ENCODE measurements at regions not wholly inside any gene's neighbourhood (a gene's known extent, or its start where the extent isn't known, plus 50 kb on each side); places are given as distances from the start of the nearest gene placed in this dataset.

DNA sequence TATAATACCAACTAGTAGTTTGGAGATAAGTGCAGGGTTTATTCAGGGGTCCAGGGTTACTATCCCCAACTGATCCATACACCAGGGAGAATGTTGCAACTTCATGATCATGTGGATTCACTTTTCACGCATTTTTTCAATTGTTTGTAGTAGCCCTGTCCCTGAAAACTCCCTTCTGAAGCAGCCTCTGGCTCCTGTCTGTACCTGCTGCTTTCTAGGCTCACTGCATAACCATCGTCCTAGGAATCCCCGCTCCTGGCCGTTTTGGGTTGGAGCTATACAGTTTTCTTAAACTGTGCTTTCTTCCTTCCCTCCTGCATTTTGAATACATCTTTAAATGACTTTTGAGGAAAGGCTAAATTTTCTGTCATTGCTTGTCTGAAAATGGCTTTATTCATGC, 154.1 kb downstream of the SDHAF3 start:
- Histone ChIP-seq H3K9ac (ENCODE audit: insufficient read depth, low read length, poor library complexity, severe bottlenecking) (no peak overlapping the region), H3K9me3 (replicated peaks in 1 of 2; ENCODE audit: control insufficient read depth in 1 of 2, insufficient read depth in 1 of 2, low read length in 2 of 2) (no peaks in the 10 kb centered on the region), H3K4me1 (ENCODE audit: control insufficient read depth in 1 of 2, insufficient read depth in 2 of 2, low read length in 2 of 2) (no peaks in the 10 kb centered on the region), H4K20me1 (ENCODE audit: insufficient read depth, low read length) (no peaks in the 10 kb centered on the region), H3K36me3 (replicated peaks in 1 of 2; ENCODE audit: control insufficient read depth in 1 of 2, insufficient read depth in 2 of 2, low read length in 2 of 2) (no peaks in the 10 kb centered on the region), H2AFZ (ENCODE audit: insufficient read depth, low read depth, low read length, poor library complexity, severe bottlenecking) (no peak overlapping the region), H3K79me2 (ENCODE audit: insufficient read depth, low read length) (no peaks in the 10 kb centered on the region), H3K4me3 (replicated peaks in 1 of 3; ENCODE audit: low read depth in 2 of 3, low read length in 3 of 3) (no peak overlapping the region), H3K4me2 (replicated peaks; ENCODE audit: extremely low read depth, low read length, poor library complexity, severe bottlenecking) (no peak overlapping the region), H3K27ac (ENCODE audit: low read depth in 1 of 2, low read length in 2 of 2) (no peak overlapping the region), H3K27me3 (ENCODE audit: control insufficient read depth in 2 of 2, insufficient read depth in 2 of 2, low read length in 2 of 2) (no peaks in the 10 kb centered on the region)
- no peak for DNase-seq
- no peaks in the 10 kb centered on the region for H3K36me3 Mint-ChIP-seq
- H3K9me3 Mint-ChIP-seq: peaks cover 0 to 21% (median 5%) of the 10 kb centered on the region in 7 donors
- TF ChIP-seq CTCF (IDR thresholded peaks at IDR 0.05): no peak
- WGBS (ENCODE audit: insufficient coverage): 92% methylated on average over 1 of the region's 4 CpGs
- no peaks in the 10 kb centered on the region for H3K4me1 Mint-ChIP-seq
- no peak overlapping the region for H3K27ac Mint-ChIP-seq
- H3K4me3 Mint-ChIP-seq: no peak overlapping the region
- intact Hi-C loops (cut with micrococcal nuclease): no loop called here
- H3K27me3 Mint-ChIP-seq (ENCODE audit: low read depth in 3 of 3): peaks cover 0 to 3% (median 0%) of the 10 kb centered on the region in 3 donors

DNA sequence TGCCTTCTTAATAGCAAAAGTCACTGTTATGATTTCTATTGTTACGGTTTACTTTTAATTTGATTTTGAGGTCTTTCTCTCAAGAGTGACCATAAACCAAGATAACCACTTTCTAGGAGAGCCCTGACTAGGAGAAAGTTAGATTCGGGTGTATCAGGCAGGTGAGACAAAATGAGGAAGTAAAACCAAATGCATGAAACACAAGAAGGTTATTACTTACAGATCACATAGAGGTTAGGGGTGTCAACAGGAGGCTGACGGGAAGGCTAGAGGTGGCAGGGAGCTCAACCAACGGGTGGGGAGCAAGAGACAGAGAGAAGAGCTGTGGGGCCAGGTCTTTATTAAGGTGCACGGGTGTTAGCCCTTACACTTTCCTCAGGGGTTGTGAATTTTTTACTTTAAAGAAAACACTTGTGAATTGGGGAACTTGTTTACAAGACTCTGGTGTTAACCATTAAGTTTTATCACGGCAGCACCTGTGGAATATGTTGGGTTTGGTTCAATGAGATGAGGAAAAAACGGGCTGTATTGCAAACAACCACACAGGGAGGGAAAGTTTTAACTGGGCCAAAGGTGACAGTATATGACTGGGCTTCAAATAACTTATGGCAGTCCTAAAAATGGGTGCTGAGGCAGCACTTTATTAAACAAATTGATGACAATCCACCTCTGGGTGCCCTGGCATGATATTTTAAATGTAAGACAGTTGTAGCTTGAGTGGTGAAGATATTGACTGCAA, 154.9 kb downstream of the SDHAF3 start:
- Histone ChIP-seq H3K9ac (ENCODE audit: insufficient read depth, low read length, poor library complexity, severe bottlenecking) (no peak overlapping the region), H3K4me1 (ENCODE audit: control insufficient read depth in 1 of 2, insufficient read depth in 2 of 2, low read length in 2 of 2) (no peaks in the 10 kb centered on the region)
- intact Hi-C loops (cut with micrococcal nuclease): no loop called here

More for the DNA sequence above, 154.9 kb downstream of the SDHAF3 start:
- Mint-ChIP-seq H3K4me1 (no peaks in the 10 kb centered on the region), H3K36me3 (no peaks in the 10 kb centered on the region), H3K27me3 (ENCODE audit: low read depth in 3 of 3) (peaks cover 0 to 3% (median 2%) of the 10 kb centered on the region in 3 donors), H3K27ac (no peak overlapping the region), H3K4me3 (no peak overlapping the region), H3K9me3 (peaks cover 0 to 17% (median 4%) of the 10 kb centered on the region in 7 donors)
- Histone ChIP-seq H3K27ac (ENCODE audit: low read depth in 1 of 2, low read length in 2 of 2) (no peak overlapping the region), H4K20me1 (ENCODE audit: insufficient read depth, low read length) (no peaks in the 10 kb centered on the region), H2AFZ (ENCODE audit: insufficient read depth, low read depth, low read length, poor library complexity, severe bottlenecking) (no peak overlapping the region), H3K4me3 (replicated peaks in 1 of 3; ENCODE audit: low read depth in 2 of 3, low read length in 3 of 3) (no peak overlapping the region), H3K79me2 (ENCODE audit: insufficient read depth, low read length) (no peaks in the 10 kb centered on the region), H3K36me3 (replicated peaks in 1 of 2; ENCODE audit: control insufficient read depth in 1 of 2, insufficient read depth in 2 of 2, low read length in 2 of 2) (no peaks in the 10 kb centered on the region), H3K4me2 (replicated peaks; ENCODE audit: extremely low read depth, low read length, poor library complexity, severe bottlenecking) (no peak overlapping the region), H3K27me3 (ENCODE audit: control insufficient read depth in 2 of 2, insufficient read depth in 2 of 2, low read length in 2 of 2) (no peaks in the 10 kb centered on the region), H3K9me3 (replicated peaks in 1 of 2; ENCODE audit: control insufficient read depth in 1 of 2, insufficient read depth in 1 of 2, low read length in 2 of 2) (no peaks in the 10 kb centered on the region)
- DNase-seq: no peak
- TF ChIP-seq CTCF (IDR thresholded peaks at IDR 0.05): no peak
- WGBS (ENCODE audit: insufficient coverage): 57% methylated on average over 1 of the region's 7 CpGs

Measured in CD14-positive monocyte (primary cell).